Testis (tissue), 2 donors: ENCODE measurements at regions not wholly inside any gene's neighbourhood (a gene's known extent, or its start where the extent isn't known, plus 50 kb on each side); places are given as distances from the start of the nearest gene placed in this dataset.

Experiments
- DNase-seq: peaks from one replicate; pipeline ENCODE4 v3.0.0-alpha.2; 2019
- H3K27ac ChIP-seq, 2 donors: fragments of 200-600 bp; sonication (generic); one replicate each; pipeline ENCODE4 v1.5.1; 2019
- H3K27me3 ChIP-seq: fragments of 200-600 bp; sonication (generic); one replicate; pipeline ENCODE4 v1.5.1; 2019
- H3K36me3 ChIP-seq: fragments of 200-600 bp; sonication (generic); one replicate; pipeline ENCODE4 v1.5.1; 2017; ENCODE audit warnings: low read depth; ENCODE audit errors: missing control alignments
- H3K4me1 ChIP-seq: fragments of 200-600 bp; sonication (generic); one replicate; pipeline ENCODE4 v1.5.1; 2019
- H3K4me3 ChIP-seq, 2 donors: fragments of 200-600 bp; sonication (generic); one replicate each; pipeline ENCODE4 v1.5.1; 2017 to 2019
- H3K9me3 ChIP-seq: fragments of 200-600 bp; sonication (generic); one replicate; pipeline ENCODE4 v1.5.1; 2017
- CTCF ChIP-seq, 3 experiments: fragments of 450-650 bp in 2 of 3; fragments of 200-600 bp in 1 of 3; sonication (generic) in 1 of 3; IDR thresholded peaks; one replicate each; pipeline ENCODE4 v1.5.1; 2016 to 2019; ENCODE audit warnings: antibody characterized with exemption in 3 of 3, mild to moderate bottlenecking in 2 of 3, moderate library complexity in 1 of 3
- POLR2A ChIP-seq: fragments of 450-650 bp; IDR thresholded peaks from one replicate; pipeline ENCODE4 v1.6.1; 2017; ENCODE audit warnings: antibody characterized with exemption, mild to moderate bottlenecking, moderate library complexity
- WGBS, 2 donors: methylation state at CpG; one replicate each; pipeline ENCODE4 v1.1.5; 2018; 5-methylcytosine and 5-hydroxymethylcytosine counted together
- intact Hi-C: fragments of 100-400 bp; cut with DNase I; formaldehyde crosslinking; loops from one replicate; pipeline ENCODE4 v1.15.1; 2023; ENCODE audit warnings: low total_unique reads

- Histone ChIP-seq H3K4me1 (no peaks in the 10 kb centered on the region), H3K9me3 (no peaks in the 10 kb centered on the region), H3K36me3 (no peaks in the 10 kb centered on the region), H3K27ac (no peak overlapping the region), H3K4me3 (no peak overlapping the region), H3K27me3 (no peaks in the 10 kb centered on the region)
- 47 to 59% methylated on average over 3 of the region's 3 CpGs for WGBS, 2 donors
- TF ChIP-seq CTCF (IDR thresholded peaks at IDR 0.05) (no peak), POLR2A (no peak)
- no peak for DNase-seq
- intact Hi-C loops, result no loop called here
These were observed 255.2 kb downstream of the BUB3 start for GRCh38 chr10:123409426-123409825.

GRCh38 chr10:123409884-123410283 is 255.7 kb downstream of the BUB3 start:
- intact Hi-C loops, result no loop called here
- Histone ChIP-seq H3K9me3 (no peaks in the 10 kb centered on the region), H3K36me3 (no peaks in the 10 kb centered on the region), H3K4me1 (no peaks in the 10 kb centered on the region), H3K27me3 (no peaks in the 10 kb centered on the region), H3K27ac (no peak overlapping the region), H3K4me3 (no peak overlapping the region)
- no peak for DNase-seq
- TF ChIP-seq CTCF (IDR thresholded peaks at IDR 0.05) (no peak), POLR2A (no peak)
- WGBS, 2 donors, result 80% methylated on average over 6 of the region's 6 CpGs

DNA sequence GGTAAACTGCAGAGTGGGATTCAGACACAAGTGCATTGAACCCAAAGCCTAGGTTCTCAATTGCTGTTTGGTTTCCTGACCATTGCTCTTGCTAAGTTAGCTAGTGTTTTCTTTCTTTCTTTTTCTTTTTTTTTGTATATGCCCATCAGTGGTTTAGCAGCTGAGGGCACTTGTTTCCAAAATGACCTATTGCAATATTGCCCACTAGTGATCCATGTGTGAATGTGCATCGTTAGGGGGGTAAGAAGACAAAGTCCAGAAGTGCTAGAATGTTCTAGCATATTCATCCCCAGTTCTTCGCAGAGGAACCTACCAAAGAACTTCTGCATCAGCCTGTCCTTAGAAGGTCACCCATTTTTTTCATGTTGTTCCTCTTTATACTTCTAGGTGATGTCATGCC is 252.8 kb upstream of the GPR26 start:
- no peak for TF ChIP-seq POLR2A
- no peak for TF ChIP-seq CTCF (IDR thresholded peaks at IDR 0.05)
- H3K4me3 ChIP-seq, result no peak overlapping the region
- DNase-seq, result no peak
- WGBS, 2 donors, result 84 to 96% methylated on average over 2 of the region's 2 CpGs
- H3K9me3 ChIP-seq, result no peaks in the 10 kb centered on the region
- H3K27me3 ChIP-seq, result no peaks in the 10 kb centered on the region
- H3K4me1 ChIP-seq, result no peaks in the 10 kb centered on the region
- intact Hi-C loops, result no loop called here
- H3K36me3 ChIP-seq, result no peaks in the 10 kb centered on the region
- H3K27ac ChIP-seq, result no peak overlapping the region

- TF ChIP-seq CTCF (IDR thresholded peaks at IDR 0.05), result no peak
- TF ChIP-seq POLR2A, result no peak
- H3K4me3 ChIP-seq, result no peak overlapping the region
- H3K9me3 ChIP-seq, result no peaks in the 10 kb centered on the region
- no peak overlapping the region for H3K27ac ChIP-seq
- H3K36me3 ChIP-seq, result no peaks in the 10 kb centered on the region
- DNase-seq, result no peak
- no peaks in the 10 kb centered on the region for H3K27me3 ChIP-seq
- intact Hi-C loops, result no loop called here
- WGBS, 2 donors, result 80 to 83% methylated on average over 4 of the region's 4 CpGs
- no peaks in the 10 kb centered on the region for H3K4me1 ChIP-seq
These were observed 250.6 kb upstream of the GPR26 start for GRCh38 chr10:123415523-123415922.

DNA sequence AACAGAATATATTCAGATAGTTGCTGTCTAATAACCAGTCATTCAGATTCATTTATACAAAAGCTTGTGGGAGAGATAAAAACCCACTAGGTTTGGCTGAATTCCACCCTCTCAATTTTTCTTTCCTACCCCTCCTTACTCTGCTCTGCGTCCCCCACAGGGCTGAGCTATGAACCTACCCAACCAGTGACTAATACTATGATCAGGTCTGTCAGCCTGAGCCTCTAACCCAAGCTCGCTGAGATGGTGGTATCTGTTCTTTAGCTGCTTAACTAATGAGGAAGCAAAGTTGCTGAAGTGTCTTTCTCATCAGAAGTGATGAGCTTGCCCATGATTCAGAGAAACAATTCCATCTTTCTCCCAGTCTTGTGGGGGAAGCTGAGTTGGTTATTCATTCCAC is 248.7 kb upstream of the GPR26 start:
- no peak for TF ChIP-seq CTCF (IDR thresholded peaks at IDR 0.05)
- no peak for TF ChIP-seq POLR2A
- H3K27ac ChIP-seq, result no peak overlapping the region
- H3K36me3 ChIP-seq, result no peaks in the 10 kb centered on the region
- no peak for DNase-seq
- no peaks in the 10 kb centered on the region for H3K4me1 ChIP-seq
- 93 to 97% methylated on average over 2 of the region's 2 CpGs for WGBS, 2 donors
- no peaks in the 10 kb centered on the region for H3K27me3 ChIP-seq
- H3K9me3 ChIP-seq, result no peaks in the 10 kb centered on the region
- H3K4me3 ChIP-seq, result no peak overlapping the region
- intact Hi-C loops, result no loop called here
